K562 (cell line): ENCODE measurements at regions not wholly inside any gene's neighbourhood (a gene's known extent, or its start where the extent isn't known, plus 50 kb on each side); places are given as distances from the start of the nearest gene placed in this dataset.
"Not testable (repeated sequence)": the region's sequence is repeated elsewhere in the genome, so short reads cannot be mapped to it uniquely, and the experiment has no call there.

Experiments used
- ATAC-seq: fragments of 200-7000 bp; cut with Tn5 transposase; 3 replicates; pipeline ENCODE4 v1.9.1; 2020; ENCODE audit warnings: moderate library complexity
- BruUV-seq: library from RNA; stranded (reverse); fragments of 400-500 nt; replicated peaks from 2 replicates; lab custom pipeline; 2021; lab: Mats Ljungman, UMichigan
- CTCF ChIA-PET: fragments of 300-600 bp; formaldehyde crosslinking; extraction: SDS; loops from one replicate; lab custom pipeline; 2021; ENCODE audit warnings: low intra/inter-chr PET ratio; lab: Yijun Ruan, JAX
- POLR2A ChIA-PET: fragments of 300-600, 350-650 bp; sonication (Branson Sonifier 250); formaldehyde crosslinking; extraction: SDS; loops from one replicate; lab custom pipeline; 2021; ENCODE audit warnings: antibody characterized with exemption, inconsistent platforms; lab: Yijun Ruan, JAX
- DNase-seq, 4 experiments: peaks; one replicate each; pipeline versions ENCODE4 v3.0.0 to v3.0.0-alpha.2; 2011 to 2018; ENCODE audit warnings: low spot score in 3 of 4, mixed read lengths in 3 of 4; ENCODE audit errors: extremely low read depth in 1 of 4
- FAIRE-seq: peaks from 2 replicates; lab custom pipeline; 2011; peaks lifted over from hg19 to GRCh38; lab: Jason Lieb, UNC
- H2AFZ ChIP-seq: 2 replicates; pipeline ENCODE4 v1.6.0; 2011; ENCODE audit warnings: low read depth, low read length, control low read depth, inconsistent platforms
- H3K27ac ChIP-seq: fragments of 200-600 bp; 3 replicates; pipeline ENCODE4 v1.8.0; 2011; ENCODE audit warnings: low read depth, mild to moderate bottlenecking, control low read depth, inconsistent platforms, low read length, moderate library complexity, mixed read lengths; ENCODE audit errors: extremely low read depth
- H3K27me3 ChIP-seq, 2 experiments: fragments of 300-600 bp in 1 of 2; 2 replicates in 1 of 2; 3 replicates in 1 of 2; pipeline versions ENCODE4 v1.6.0 to v1.8.0; 2011; ENCODE audit warnings: inconsistent platforms in 2 of 2, low read length in 2 of 2, mild to moderate bottlenecking in 1 of 2, mixed read lengths in 1 of 2, moderate library complexity in 1 of 2; ENCODE audit not compliant: control insufficient read depth in 2 of 2, insufficient read depth in 2 of 2
- H3K36me3 ChIP-seq: fragments of 300-600 bp; 3 replicates; pipeline ENCODE4 v1.8.0; 2011; ENCODE audit warnings: mild to moderate bottlenecking, low read length, inconsistent platforms; ENCODE audit not compliant: control insufficient read depth, insufficient read depth
- H3K4me1 ChIP-seq, 2 experiments: fragments of 200-600 bp in 1 of 2; replicated peaks in 1 of 2; 2 replicates in 1 of 2; 3 replicates in 1 of 2; pipeline versions ENCODE4 v1.5.1 to v1.8.0; 2011; ENCODE audit warnings: inconsistent platforms in 2 of 2, low read length in 2 of 2, mild to moderate bottlenecking in 1 of 2, mixed read lengths in 1 of 2, moderate library complexity in 1 of 2; ENCODE audit not compliant: control insufficient read depth in 2 of 2, insufficient read depth in 2 of 2
- H3K4me2 ChIP-seq: 2 replicates; pipeline ENCODE4 v1.6.1; 2011; ENCODE audit warnings: low read length, control low read depth, inconsistent platforms, mixed read lengths; ENCODE audit not compliant: insufficient read depth
- H3K4me3 ChIP-seq: fragments of 200-600 bp; sonication (generic), shearing (Covaris generic); 2 replicates; pipeline ENCODE4 v1.5.1; 2016; ENCODE audit warnings: control low read depth, inconsistent platforms
- H3K79me2 ChIP-seq: fragments of 200-600 bp; 3 replicates; pipeline ENCODE4 v1.8.0; 2011; ENCODE audit warnings: low read length, inconsistent platforms; ENCODE audit not compliant: control insufficient read depth, insufficient read depth
- H3K9ac ChIP-seq, 2 experiments: 2 replicates each; pipeline versions ENCODE4 v1.6.0 to v1.6.1; 2011; ENCODE audit warnings: low read depth in 2 of 2, low read length in 2 of 2, control low read depth in 1 of 2, inconsistent platforms in 1 of 2, mild to moderate bottlenecking in 1 of 2, mixed read lengths in 1 of 2; ENCODE audit not compliant: insufficient read depth in 1 of 2
- H3K9me1 ChIP-seq: one replicate; pipeline ENCODE4 v1.6.0; 2011; ENCODE audit warnings: inconsistent platforms, mild to moderate bottlenecking, low read length, moderate library complexity; ENCODE audit not compliant: control insufficient read depth, insufficient read depth
- H3K9me3 ChIP-seq: replicated peaks from 2 replicates; pipeline ENCODE4 v1.5.1; 2011; ENCODE audit warnings: low read depth, low read length, inconsistent platforms; ENCODE audit not compliant: control insufficient read depth, insufficient read depth
- H4K20me1 ChIP-seq: replicated peaks from 2 replicates; pipeline ENCODE4 v1.6.1; 2011; ENCODE audit warnings: low read length, inconsistent platforms, mixed read lengths; ENCODE audit not compliant: control insufficient read depth, insufficient read depth
- WGBS: fragments of 100-300 bp; shearing (Covaris generic); methylation state at CpG from one replicate; pipeline ENCODE4 v1.1.6; 2016; ENCODE audit warnings: low coverage, mixed read lengths; ENCODE audit not compliant: insufficient coverage; ENCODE audit errors: missing lambda C conversion rate; 5-methylcytosine and 5-hydroxymethylcytosine counted together
- in situ Hi-C: fragments of 300-500 bp; cut with MboI; formaldehyde crosslinking; loops from 4 replicates; pipeline ENCODE4 v1.15.0; 2018; ENCODE audit warnings: inconsistent platforms, mixed read lengths
- intact Hi-C: fragments of 100-400 bp; cut with micrococcal nuclease; formaldehyde crosslinking; loops from 2 replicates; pipeline ENCODE4 v1.14.2; 2022
- TF ChIP-seq, protein P1 (sequence below): fragments of 200-800 bp; sonication (Bioruptor generic); IDR thresholded peaks from 2 replicates; pipeline ENCODE4 v1.6.1; 2017; ENCODE audit warnings: missing genetic modification characterization, missing compliant biosample characterization

GRCh38 chr5:174793076-174793475 is 68.7 kb downstream of the MSX2 start:
- Histone ChIP-seq H3K4me2 (no peak overlapping the region), H3K27ac (no peak overlapping the region), H2AFZ (no peak overlapping the region), H3K9me1 (no peaks in the 10 kb centered on the region), H3K4me1 (peaks cover 0 to 4% of the 10 kb centered on the region in 2 experiments; a peak in 1 of 5 replicates), H4K20me1 (peaks cover 4% of the 10 kb centered on the region; the same call in 1 of the 2 replicates), H3K4me3 (no peak overlapping the region), H3K9ac (no peak overlapping the region), H3K27me3 (peaks cover 0 to 4% of the 10 kb centered on the region in 2 experiments; a peak in 1 of 5 replicates), H3K79me2 (no peaks in the 10 kb centered on the region), H3K36me3 (no peaks in the 10 kb centered on the region), H3K9me3 (no peaks in the 10 kb centered on the region)
- BruUV-seq = no TSS peak
- intact Hi-C loops = loop anchor here (1.0 to 10.0 kb wide), 3 partner anchors 142 to 466 kb away; no protein-coding TSS in a partner anchor
- FAIRE-seq (no peak), ATAC-seq (no peak), DNase-seq (no peak)
- in situ Hi-C loops = no loop called here
- ChIA-PET CTCF (interaction anchor here (1.2 to 1.8 kb wide), 2 partner anchors 373 to 466 kb away, joined by 4 to 14 read pairs; no protein-coding TSS in a partner anchor), POLR2A (interaction anchor here (1.0 kb wide), 1 partner anchor 10 kb away, joined by 3 read pairs; no protein-coding TSS in a partner anchor)
- TF ChIP-seq, protein P1, sequence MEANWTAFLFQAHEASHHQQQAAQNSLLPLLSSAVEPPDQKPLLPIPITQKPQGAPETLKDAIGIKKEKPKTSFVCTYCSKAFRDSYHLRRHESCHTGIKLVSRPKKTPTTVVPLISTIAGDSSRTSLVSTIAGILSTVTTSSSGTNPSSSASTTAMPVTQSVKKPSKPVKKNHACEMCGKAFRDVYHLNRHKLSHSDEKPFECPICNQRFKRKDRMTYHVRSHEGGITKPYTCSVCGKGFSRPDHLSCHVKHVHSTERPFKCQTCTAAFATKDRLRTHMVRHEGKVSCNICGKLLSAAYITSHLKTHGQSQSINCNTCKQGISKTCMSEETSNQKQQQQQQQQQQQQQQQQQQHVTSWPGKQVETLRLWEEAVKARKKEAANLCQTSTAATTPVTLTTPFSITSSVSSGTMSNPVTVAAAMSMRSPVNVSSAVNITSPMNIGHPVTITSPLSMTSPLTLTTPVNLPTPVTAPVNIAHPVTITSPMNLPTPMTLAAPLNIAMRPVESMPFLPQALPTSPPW (CRISPR knock-in tag) = no peak
- WGBS = 1% methylated on average over 5 of the region's 6 CpGs

DNA sequence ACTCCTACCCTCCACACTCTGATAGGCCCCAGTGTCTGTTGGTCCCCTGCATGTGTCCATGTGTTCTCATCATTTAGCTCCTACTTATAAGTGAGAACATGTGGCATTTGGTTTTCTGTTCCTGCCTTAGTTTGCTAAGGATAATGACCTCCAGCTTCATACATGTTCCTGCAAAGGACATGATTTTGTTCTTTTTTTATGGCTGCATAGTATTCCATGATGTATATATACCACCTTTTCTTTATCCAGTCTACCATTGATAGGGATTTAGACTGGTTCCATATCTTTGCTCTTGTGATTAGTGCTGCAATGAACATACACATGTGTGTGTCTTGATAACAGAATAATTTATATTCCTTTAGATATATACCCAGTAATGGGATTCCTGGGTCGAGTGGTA is 67.9 kb downstream of the MSX2 start:
- in situ Hi-C loops, H3K9me3 ChIP-seq, H4K20me1 ChIP-seq, H3K4me3 ChIP-seq, H3K9ac ChIP-seq, H3K36me3 ChIP-seq, POLR2A ChIA-PET, BruUV-seq, DNase-seq, FAIRE-seq, H3K27ac ChIP-seq, CTCF ChIA-PET, H3K4me1 ChIP-seq, ATAC-seq, H3K4me2 ChIP-seq, H3K27me3 ChIP-seq, H2AFZ ChIP-seq, H3K79me2 ChIP-seq, H3K9me1 ChIP-seq: not testable (repeated sequence)
- intact Hi-C loops = loop anchor here (5.0 to 10.0 kb wide), 2 partner anchors 143 to 465 kb away; no protein-coding TSS in a partner anchor
- 0% methylated on average over 1 of the region's 1 CpG for WGBS
